GM18907 (cell line): ENCODE measurements at regions not wholly inside any gene's neighbourhood (a gene's known extent, or its start where the extent isn't known, plus 50 kb on each side); places are given as distances from the start of the nearest gene placed in this dataset.
A peak's percentile ranks its signal among the peaks of the same experiment; 100 is the strongest.

ENCODE experiments used
- ATAC-seq: cut with Tn5 transposase; IDR thresholded peaks from one replicate; pipeline ENCODE4 v1.9.1; 2021; ENCODE audit warnings: mild to moderate bottlenecking, moderate library complexity; ENCODE audit not compliant: unreplicated experiment

- no peak for ATAC-seq
These were observed 194.9 kb upstream of the RMST start for GRCh38 chr12:97267594-97268202.

- ATAC-seq, result no peak
These were observed 190.1 kb upstream of the RMST start for GRCh38 chr12:97272471-97272870.

GRCh38 chr12:97274386-97274785 lies 188.2 kb upstream of the RMST start:
- ATAC-seq, result no peak

GRCh38 chr12:97275256-97275655 lies 187.3 kb upstream of the RMST start:
- ATAC-seq, result no peak

- ATAC-seq, result no peak
These were observed 186.6 kb upstream of the RMST start for GRCh38 chr12:97275728-97276590.

GRCh38 chr12:97276661-97277429 lies 185.8 kb upstream of the RMST start:
- no peak for ATAC-seq

- ATAC-seq, result no peak
These were observed 179.3 kb upstream of the RMST start for GRCh38 chr12:97283297-97283696.

GRCh38 chr12:97288531-97288930 lies 174.1 kb upstream of the RMST start:
- ATAC-seq, result no peak

- ATAC-seq, result no peak
These were observed 170.0 kb upstream of the RMST start for GRCh38 chr12:97292588-97292987.

GRCh38 chr12:97293541-97293940 lies 169.1 kb upstream of the RMST start:
- no peak for ATAC-seq

- ATAC-seq, result no peak
These were observed 162.8 kb upstream of the RMST start for GRCh38 chr12:97299847-97300246.

GRCh38 chr12:97300431-97300830 lies 162.2 kb upstream of the RMST start:
- ATAC-seq, result no peak

- ATAC-seq, result no peak
These were observed 161.7 kb upstream of the RMST start for GRCh38 chr12:97300891-97301290.

- ATAC-seq, result no peak
These were observed 161.0 kb upstream of the RMST start for GRCh38 chr12:97301576-97301975.

GRCh38 chr12:97305651-97306050 lies 157.0 kb upstream of the RMST start:
- ATAC-seq, result no peak

- peak; percentile 98 for ATAC-seq
These were observed 156.5 kb upstream of the RMST start for GRCh38 chr12:97306147-97306546.

GRCh38 chr12:97308576-97309198 lies 153.9 kb upstream of the RMST start:
- ATAC-seq, result no peak

- ATAC-seq, result no peak
These were observed 152.7 kb upstream of the RMST start for GRCh38 chr12:97309921-97310320.

- ATAC-seq, result no peak
These were observed 150.0 kb upstream of the RMST start for GRCh38 chr12:97312570-97313135.

- ATAC-seq, result no peak
These were observed 149.0 kb upstream of the RMST start for GRCh38 chr12:97313471-97314190.
